Neutrophil (primary cell): ENCODE measurements at regions not wholly inside any gene's neighbourhood (a gene's known extent, or its start where the extent isn't known, plus 50 kb on each side); places are given as distances from the start of the nearest gene placed in this dataset.

Experiments used
- H3K27ac ChIP-seq: fragments of 200-600 bp; sonication (generic); 2 replicates; pipeline ENCODE4 v1.5.1; 2016; ENCODE audit warnings: mild to moderate bottlenecking, moderate library complexity
- H3K27me3 ChIP-seq: fragments of 200-600 bp; sonication (generic); 2 replicates; pipeline ENCODE4 v1.6.0; 2016; ENCODE audit warnings: mild to moderate bottlenecking
- H3K36me3 ChIP-seq: fragments of 200-600 bp; sonication (generic); 2 replicates; pipeline ENCODE4 v1.5.1; 2017
- H3K4me1 ChIP-seq, 2 experiments: fragments of 200-600 bp in 1 of 2; sonication (generic) in 1 of 2; 1 replicate in 1 of 2; 2 replicates in 1 of 2; pipeline versions ENCODE4 v1.5.1 to v1.6.1; 2013 to 2016; ENCODE audit warnings: low read depth in 1 of 2, low read length in 1 of 2, mild to moderate bottlenecking in 1 of 2, moderate library complexity in 1 of 2; ENCODE audit not compliant: control insufficient read depth in 1 of 2, insufficient read depth in 1 of 2
- H3K4me3 ChIP-seq, 2 experiments: fragments of 200-600 bp in 1 of 2; sonication (generic) in 1 of 2; 1 replicate in 1 of 2; 2 replicates in 1 of 2; pipeline ENCODE4 v1.5.1; 2013 to 2016; ENCODE audit warnings: low read depth in 1 of 2, low read length in 1 of 2, mild to moderate bottlenecking in 1 of 2, moderate library complexity in 1 of 2
- H3K9me3 ChIP-seq: fragments of 200-600 bp; sonication (generic); 2 replicates; pipeline ENCODE4 v1.5.1; 2016
- TF ChIP-seq, protein P1 (sequence below): fragments of 200-600 bp; sonication (generic); IDR thresholded peaks from 2 replicates; pipeline ENCODE4 v1.5.1; 2016; ENCODE audit warnings: antibody characterized with exemption

DNA sequence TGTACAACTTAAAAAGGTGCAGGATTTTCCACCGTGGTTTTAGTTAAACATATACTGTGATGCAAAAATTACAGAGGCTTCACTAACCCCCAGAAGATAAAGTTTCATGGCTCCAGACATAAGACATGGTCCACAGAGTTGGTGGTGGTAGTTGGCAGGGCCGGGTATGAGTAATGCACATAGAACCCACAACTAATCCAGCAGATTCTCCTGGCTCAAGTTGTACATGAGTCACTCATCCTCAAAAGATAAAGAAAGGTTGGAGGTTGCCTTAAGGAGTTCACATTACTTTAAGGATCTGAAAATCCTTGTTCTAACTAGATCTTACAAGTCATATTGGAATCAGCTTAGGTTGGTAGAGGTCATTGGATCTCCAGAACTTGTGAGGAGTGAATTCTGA is 98.3 kb upstream of the ZBTB20 start:
- Histone ChIP-seq H3K27ac (no peak overlapping the region), H3K4me3 (no peak overlapping the region)

DNA sequence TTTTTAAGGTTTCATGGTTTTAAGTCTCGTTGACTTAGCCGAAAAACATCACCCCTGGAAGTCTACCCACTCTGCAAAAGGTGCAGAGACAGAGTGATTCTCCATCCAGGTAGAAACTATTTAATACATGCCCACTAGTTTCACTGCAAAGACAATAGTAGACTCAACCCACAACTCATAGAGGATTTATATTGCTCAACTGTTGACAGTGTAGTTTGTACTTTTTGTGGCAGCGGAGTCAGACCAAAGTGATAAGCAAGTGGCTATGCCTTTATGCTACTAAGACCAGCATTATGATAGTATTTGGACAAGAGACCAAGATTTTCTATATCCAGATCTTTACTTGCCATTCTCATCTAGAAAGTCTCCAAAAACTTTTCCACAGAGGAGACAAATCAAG is 98.8 kb upstream of the ZBTB20 start:
- TF ChIP-seq, protein P1, sequence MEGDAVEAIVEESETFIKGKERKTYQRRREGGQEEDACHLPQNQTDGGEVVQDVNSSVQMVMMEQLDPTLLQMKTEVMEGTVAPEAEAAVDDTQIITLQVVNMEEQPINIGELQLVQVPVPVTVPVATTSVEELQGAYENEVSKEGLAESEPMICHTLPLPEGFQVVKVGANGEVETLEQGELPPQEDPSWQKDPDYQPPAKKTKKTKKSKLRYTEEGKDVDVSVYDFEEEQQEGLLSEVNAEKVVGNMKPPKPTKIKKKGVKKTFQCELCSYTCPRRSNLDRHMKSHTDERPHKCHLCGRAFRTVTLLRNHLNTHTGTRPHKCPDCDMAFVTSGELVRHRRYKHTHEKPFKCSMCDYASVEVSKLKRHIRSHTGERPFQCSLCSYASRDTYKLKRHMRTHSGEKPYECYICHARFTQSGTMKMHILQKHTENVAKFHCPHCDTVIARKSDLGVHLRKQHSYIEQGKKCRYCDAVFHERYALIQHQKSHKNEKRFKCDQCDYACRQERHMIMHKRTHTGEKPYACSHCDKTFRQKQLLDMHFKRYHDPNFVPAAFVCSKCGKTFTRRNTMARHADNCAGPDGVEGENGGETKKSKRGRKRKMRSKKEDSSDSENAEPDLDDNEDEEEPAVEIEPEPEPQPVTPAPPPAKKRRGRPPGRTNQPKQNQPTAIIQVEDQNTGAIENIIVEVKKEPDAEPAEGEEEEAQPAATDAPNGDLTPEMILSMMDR: no peak
- Histone ChIP-seq H3K27ac (no peak overlapping the region), H3K9me3 (no peaks in the 10 kb centered on the region), H3K36me3 (no peaks in the 10 kb centered on the region), H3K4me1 (no peaks in the 10 kb centered on the region), H3K27me3 (no peaks in the 10 kb centered on the region), H3K4me3 (no peak overlapping the region)

More for the DNA sequence above, 98.3 kb upstream of the ZBTB20 start:
- Histone ChIP-seq H3K27me3 (no peaks in the 10 kb centered on the region), H3K9me3 (no peaks in the 10 kb centered on the region), H3K4me1 (no peaks in the 10 kb centered on the region), H3K36me3 (no peaks in the 10 kb centered on the region)
- TF ChIP-seq, protein P1: no peak

DNA sequence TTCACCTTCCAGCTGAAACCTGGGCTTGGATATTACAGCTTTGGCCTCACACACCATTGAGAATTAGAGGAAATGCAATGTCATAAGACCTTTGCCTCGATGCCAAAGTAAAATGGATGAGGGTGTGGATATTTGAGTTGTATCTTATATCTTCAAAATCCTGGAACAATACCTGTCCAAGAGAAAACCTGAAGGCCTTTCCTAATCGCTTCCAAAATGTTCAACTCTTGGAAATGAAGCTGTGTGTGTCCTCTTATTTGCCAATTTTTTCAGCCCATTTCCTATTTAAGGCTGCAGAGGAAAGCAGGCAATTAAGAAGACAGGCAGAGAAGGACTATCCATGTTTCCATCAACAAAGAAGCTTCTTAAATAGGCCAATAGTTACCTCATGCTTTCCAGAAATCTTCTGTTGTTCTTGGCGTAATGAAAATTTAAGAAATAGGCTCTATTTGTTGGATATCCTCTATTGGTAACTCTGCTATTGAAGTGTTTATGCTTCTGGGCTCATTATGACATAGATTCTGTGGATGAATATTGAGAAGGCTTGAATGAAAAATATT is 99.5 kb upstream of the ZBTB20 start:
- TF ChIP-seq, protein P1: no peak

GRCh38 chr3:115248274-115248673 is 101.2 kb upstream of the ZBTB20 start:
- TF ChIP-seq, protein P1: no peak
- Histone ChIP-seq H3K27ac (no peak overlapping the region), H3K4me3 (no peak overlapping the region), H3K27me3 (no peaks in the 10 kb centered on the region), H3K4me1 (no peaks in the 10 kb centered on the region), H3K9me3 (no peaks in the 10 kb centered on the region), H3K36me3 (no peaks in the 10 kb centered on the region)

More for the DNA sequence above, 99.5 kb upstream of the ZBTB20 start:
- Histone ChIP-seq H3K27ac (no peak overlapping the region), H3K4me1 (no peaks in the 10 kb centered on the region), H3K4me3 (no peak overlapping the region), H3K9me3 (no peaks in the 10 kb centered on the region), H3K36me3 (no peaks in the 10 kb centered on the region), H3K27me3 (no peaks in the 10 kb centered on the region)

DNA sequence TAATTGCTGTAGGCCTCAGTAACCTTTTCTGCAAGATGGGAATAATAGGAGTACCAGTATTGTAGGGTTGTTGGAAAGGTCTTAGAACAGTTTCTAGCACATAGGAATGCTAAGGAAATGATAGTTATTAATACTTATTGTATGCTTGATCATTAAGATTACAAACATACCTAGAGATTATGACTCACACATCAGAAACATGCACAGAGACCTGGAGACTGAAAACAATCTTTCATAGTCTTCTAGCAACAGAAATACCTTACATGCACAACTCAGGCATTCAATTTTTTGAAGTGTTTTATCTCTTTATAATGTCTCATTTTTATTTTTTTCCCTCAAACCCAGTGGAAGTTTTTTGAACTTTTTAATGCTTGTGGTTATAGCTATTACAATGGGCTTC is 104.4 kb upstream of the ZBTB20 start:
- no peaks in the 10 kb centered on the region for H3K36me3 ChIP-seq
- H3K4me1 ChIP-seq: no peaks in the 10 kb centered on the region
- no peak overlapping the region for H3K27ac ChIP-seq
- no peaks in the 10 kb centered on the region for H3K27me3 ChIP-seq
- TF ChIP-seq, protein P1: no peak
- H3K4me3 ChIP-seq: no peak overlapping the region
- H3K9me3 ChIP-seq: peaks cover 6% of the 10 kb centered on the region

GRCh38 chr3:115252679-115253078 is 105.6 kb upstream of the ZBTB20 start:
- no peak overlapping the region for H3K4me3 ChIP-seq
- peaks cover 6% of the 10 kb centered on the region for H3K9me3 ChIP-seq
- TF ChIP-seq, protein P1: no peak
- no peaks in the 10 kb centered on the region for H3K27me3 ChIP-seq
- no peaks in the 10 kb centered on the region for H3K36me3 ChIP-seq
- no peak overlapping the region for H3K27ac ChIP-seq
- H3K4me1 ChIP-seq: no peaks in the 10 kb centered on the region
